Esophagus squamous epithelium (tissue), 5 donors: ENCODE measurements at regions not wholly inside any gene's neighbourhood (a gene's known extent, or its start where the extent isn't known, plus 50 kb on each side); places are given as distances from the start of the nearest gene placed in this dataset.

Experiments
- DNase-seq: peaks from one replicate; lab custom pipeline; 2025; lab: John Stamatoyannopoulos, UW
- H3K27ac ChIP-seq, 4 donors: fragments of 200-600 bp; sonication (generic); one replicate each; pipeline ENCODE4 v1.5.1; 2016 to 2019; ENCODE audit warnings: mild to moderate bottlenecking in 1 of 4
- H3K27me3 ChIP-seq, 4 donors: fragments of 200-600 bp; sonication (generic); 1 replicate in 3 of 4; 2 replicates in 1 of 4; pipeline versions ENCODE4 v1.5.1 to v1.6.0; 2017 to 2021; ENCODE audit warnings: antibody characterized with exemption in 1 of 4
- H3K36me3 ChIP-seq, 3 donors: fragments of 200-600 bp; sonication (generic); one replicate each; pipeline ENCODE4 v1.5.1; 2016 to 2019
- H3K4me1 ChIP-seq, 3 donors: fragments of 200-600 bp; sonication (generic); one replicate each; pipeline ENCODE4 v1.5.1; 2017 to 2019
- H3K4me3 ChIP-seq, 4 donors: fragments of 200-600 bp; sonication (generic); 1 replicate in 3 of 4; 2 replicates in 1 of 4; pipeline ENCODE4 v1.5.1; 2016 to 2019; ENCODE audit warnings: mild to moderate bottlenecking in 2 of 4, moderate library complexity in 1 of 4
- H3K9me3 ChIP-seq, 3 donors: fragments of 200-600 bp; sonication (generic); one replicate each; pipeline ENCODE4 v1.5.1; 2016 to 2019
- CTCF ChIP-seq, 6 experiments: fragments of 450-650 bp in 4 of 6; fragments of 200-600 bp in 2 of 6; sonication (generic) in 2 of 6; IDR thresholded peaks; one replicate each; pipeline ENCODE4 v1.5.1; 2016 to 2019; ENCODE audit warnings: antibody characterized with exemption in 6 of 6, mild to moderate bottlenecking in 4 of 6, moderate library complexity in 4 of 6
- POLR2A ChIP-seq, 4 donors: fragments of 450-650 bp; IDR thresholded peaks; one replicate each; pipeline ENCODE4 v1.6.1; 2017; ENCODE audit warnings: antibody characterized with exemption in 4 of 4, mild to moderate bottlenecking in 4 of 4, moderate library complexity in 3 of 4
- WGBS, 2 donors: methylation state at CpG; one replicate each; pipeline ENCODE4 v1.1.5; 2018; 5-methylcytosine and 5-hydroxymethylcytosine counted together
- intact Hi-C: fragments of 100-400 bp; cut with DNase I; formaldehyde crosslinking; loops from one replicate; pipeline ENCODE4 v1.15.0; 2022
- donor health status: DM: yes; HTN: yes; CAD: no.

GRCh38 chr17:71171270-71171669 is 949.5 kb upstream of the SOX9 start:
- TF ChIP-seq POLR2A (IDR thresholded peaks at IDR 0.05) (no peak), CTCF (IDR thresholded peaks at IDR 0.05) (no peak)
- no peak for DNase-seq
- Histone ChIP-seq H3K36me3 (no peaks in the 10 kb centered on the region), H3K27ac (no peak overlapping the region), H3K4me3 (no peak overlapping the region), H3K27me3 (no peaks in the 10 kb centered on the region), H3K9me3 (no peaks in the 10 kb centered on the region), H3K4me1 (no peaks in the 10 kb centered on the region)
- WGBS, 2 donors, result 64 to 71% methylated on average over 2 of the region's 2 CpGs
- intact Hi-C loops, result no loop called here

- H3K27me3 ChIP-seq, result no peaks in the 10 kb centered on the region
- TF ChIP-seq CTCF (IDR thresholded peaks at IDR 0.05) (no peak), POLR2A (IDR thresholded peaks at IDR 0.05) (no peak)
- WGBS, 2 donors, result 67 to 70% methylated on average over 3 of the region's 3 CpGs
- intact Hi-C loops, result no loop called here
- DNase-seq, result no peak
- H3K4me3 ChIP-seq, result no peak overlapping the region
- no peaks in the 10 kb centered on the region for H3K4me1 ChIP-seq
- H3K27ac ChIP-seq, result no peak overlapping the region
- H3K9me3 ChIP-seq, result no peaks in the 10 kb centered on the region
- no peaks in the 10 kb centered on the region for H3K36me3 ChIP-seq
These were observed 946.8 kb upstream of the SOX9 start for GRCh38 chr17:71173991-71174390.

GRCh38 chr17:71176331-71176730 is 944.5 kb upstream of the SOX9 start:
- H3K27me3 ChIP-seq, result no peaks in the 10 kb centered on the region
- H3K9me3 ChIP-seq, result no peaks in the 10 kb centered on the region
- no peaks in the 10 kb centered on the region for H3K4me1 ChIP-seq
- DNase-seq, result no peak
- WGBS, 2 donors, result 70% methylated on average over 1 of the region's 1 CpG
- H3K27ac ChIP-seq, result no peak overlapping the region
- intact Hi-C loops, result no loop called here
- H3K4me3 ChIP-seq, result no peak overlapping the region
- no peak for TF ChIP-seq CTCF (IDR thresholded peaks at IDR 0.05)
- TF ChIP-seq POLR2A (IDR thresholded peaks at IDR 0.05), result no peak
- no peaks in the 10 kb centered on the region for H3K36me3 ChIP-seq

- Histone ChIP-seq H3K27ac (no peak overlapping the region), H3K4me3 (no peak overlapping the region), H3K36me3 (no peaks in the 10 kb centered on the region), H3K9me3 (no peaks in the 10 kb centered on the region), H3K27me3 (no peaks in the 10 kb centered on the region), H3K4me1 (no peaks in the 10 kb centered on the region)
- 75 to 77% methylated on average over 6 of the region's 6 CpGs for WGBS, 2 donors
- intact Hi-C loops, result no loop called here
- TF ChIP-seq CTCF (IDR thresholded peaks at IDR 0.05) (no peak), POLR2A (IDR thresholded peaks at IDR 0.05) (no peak)
- no peak for DNase-seq
These were observed 943.8 kb upstream of the SOX9 start for GRCh38 chr17:71176928-71177443.

- Histone ChIP-seq H3K36me3 (no peaks in the 10 kb centered on the region), H3K4me1 (no peaks in the 10 kb centered on the region), H3K27me3 (no peaks in the 10 kb centered on the region), H3K27ac (no peak overlapping the region), H3K4me3 (no peak overlapping the region), H3K9me3 (no peaks in the 10 kb centered on the region)
- intact Hi-C loops, result no loop called here
- no peak for TF ChIP-seq POLR2A (IDR thresholded peaks at IDR 0.05)
- DNase-seq, result no peak
- WGBS, 2 donors, result 39 to 48% methylated on average over 6 of the region's 6 CpGs
These were observed 939.9 kb upstream of the SOX9 start for GRCh38 chr17:71180801-71181385.
